ENCODE measurements at regions not wholly inside any gene's neighbourhood (a gene's known extent, or its start where the extent isn't known, plus 50 kb on each side); places are given as distances from the start of the nearest gene placed in this dataset.

DNA sequence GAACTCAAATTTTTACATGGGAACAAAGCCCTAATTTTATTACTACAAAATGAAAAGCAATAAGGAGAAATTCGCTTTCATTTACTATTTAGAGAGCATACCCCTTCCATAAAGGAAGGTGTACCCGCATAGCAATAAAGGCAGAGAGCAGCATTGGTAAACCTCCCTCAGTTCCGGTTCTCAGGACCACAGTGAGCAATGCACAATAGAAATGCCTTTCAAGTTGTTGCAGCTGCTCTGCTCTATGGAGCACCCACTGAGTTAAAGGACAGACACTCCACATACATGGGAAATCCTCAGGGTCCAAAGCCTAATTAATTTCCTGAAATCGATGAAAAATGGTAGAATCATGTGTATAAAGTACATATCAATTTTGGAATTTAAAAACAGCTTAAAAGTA, 89.9 kb upstream of the MPDZ start:
- no peak overlapping the region for H3K9ac ChIP-seq (ENCODE audit: control insufficient read depth, extremely low read depth, insufficient read depth, low read length)
- no peak for FAIRE-seq
- no peak for TF ChIP-seq EZH2 (IDR thresholded peaks at IDR 0.05; ENCODE audit: low read length)
- TF ChIP-seq, protein P1, sequence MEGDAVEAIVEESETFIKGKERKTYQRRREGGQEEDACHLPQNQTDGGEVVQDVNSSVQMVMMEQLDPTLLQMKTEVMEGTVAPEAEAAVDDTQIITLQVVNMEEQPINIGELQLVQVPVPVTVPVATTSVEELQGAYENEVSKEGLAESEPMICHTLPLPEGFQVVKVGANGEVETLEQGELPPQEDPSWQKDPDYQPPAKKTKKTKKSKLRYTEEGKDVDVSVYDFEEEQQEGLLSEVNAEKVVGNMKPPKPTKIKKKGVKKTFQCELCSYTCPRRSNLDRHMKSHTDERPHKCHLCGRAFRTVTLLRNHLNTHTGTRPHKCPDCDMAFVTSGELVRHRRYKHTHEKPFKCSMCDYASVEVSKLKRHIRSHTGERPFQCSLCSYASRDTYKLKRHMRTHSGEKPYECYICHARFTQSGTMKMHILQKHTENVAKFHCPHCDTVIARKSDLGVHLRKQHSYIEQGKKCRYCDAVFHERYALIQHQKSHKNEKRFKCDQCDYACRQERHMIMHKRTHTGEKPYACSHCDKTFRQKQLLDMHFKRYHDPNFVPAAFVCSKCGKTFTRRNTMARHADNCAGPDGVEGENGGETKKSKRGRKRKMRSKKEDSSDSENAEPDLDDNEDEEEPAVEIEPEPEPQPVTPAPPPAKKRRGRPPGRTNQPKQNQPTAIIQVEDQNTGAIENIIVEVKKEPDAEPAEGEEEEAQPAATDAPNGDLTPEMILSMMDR (optimal IDR thresholded peaks at IDR 0.05 in 1 of 3, IDR thresholded peaks at IDR 0.05 in 1 of 3, conservative IDR thresholded peaks at IDR 0.05 in 1 of 3; ENCODE audit: extremely low read depth in 1 of 3, insufficient read depth in 2 of 3, low read length in 3 of 3), result no peak
- no peaks in the 10 kb centered on the region for H3K79me2 ChIP-seq (ENCODE audit: control insufficient read depth, insufficient read depth, low read length)
- H3K36me3 ChIP-seq (ENCODE audit: control insufficient read depth in 2 of 2, extremely low read depth in 1 of 2, insufficient read depth in 2 of 2, low read length in 2 of 2), result no peaks in the 10 kb centered on the region
- dilution Hi-C loops (cut with MboI; ENCODE audit: extremely low pct_ligation_motif_present, low sequenced_read_pairs), result no loop called here
- no peaks in the 10 kb centered on the region for H3K27me3 ChIP-seq (ENCODE audit: control insufficient read depth, extremely low read depth, insufficient read depth, low read length)
- no peak overlapping the region for H2AFZ ChIP-seq (ENCODE audit: control insufficient read depth, low read length)
- no peak overlapping the region for H3K4me2 ChIP-seq (ENCODE audit: control insufficient read depth, extremely low read depth, insufficient read depth, low read depth, low read length)
- no peaks in the 10 kb centered on the region for H4K20me1 ChIP-seq (ENCODE audit: control insufficient read depth, extremely low read depth, insufficient read depth, low read length)
- no peaks in the 10 kb centered on the region for H3K9me3 ChIP-seq (ENCODE audit: control insufficient read depth, low read depth, low read length)
- no peaks in the 10 kb centered on the region for H3K4me1 ChIP-seq (ENCODE audit: control insufficient read depth, extremely low read depth, insufficient read depth, low read length)
- H3K9me1 ChIP-seq (ENCODE audit: control insufficient read depth, extremely low read depth, insufficient read depth, low read length), result no peaks in the 10 kb centered on the region
- no peak overlapping the region for H3K4me3 ChIP-seq (ENCODE audit: control insufficient read depth in 2 of 3, extremely low read depth in 1 of 3, insufficient read depth in 2 of 3, low read depth in 1 of 3, low read length in 3 of 3)
- H3K27ac ChIP-seq (ENCODE audit: control insufficient read depth, insufficient read depth, low read length), result no peak overlapping the region
- no peak for DNase-seq (ENCODE audit: low read depth, low spot score)

DNA sequence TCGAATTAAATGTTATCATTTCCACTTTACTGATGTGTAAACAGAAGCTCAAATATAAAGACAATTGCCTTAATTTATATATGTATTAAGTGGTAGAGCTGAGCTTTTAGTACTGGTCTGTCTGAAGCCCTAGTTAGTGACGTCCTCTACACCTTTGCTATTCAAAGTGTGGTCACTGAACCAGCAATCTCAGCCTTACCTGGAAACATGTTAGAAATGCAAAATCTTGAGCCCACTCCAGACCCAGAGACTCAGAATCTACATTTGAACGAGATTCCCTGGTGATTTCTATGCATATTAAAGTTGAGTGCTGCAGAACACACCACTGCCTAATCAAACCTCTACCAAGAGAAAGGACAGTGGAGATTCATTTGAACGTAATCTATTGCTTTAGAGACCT, 88.3 kb upstream of the MPDZ start:
- Histone ChIP-seq H3K79me2 (ENCODE audit: control insufficient read depth, insufficient read depth, low read length) (no peaks in the 10 kb centered on the region), H3K36me3 (ENCODE audit: control insufficient read depth in 2 of 2, extremely low read depth in 1 of 2, insufficient read depth in 2 of 2, low read length in 2 of 2) (no peaks in the 10 kb centered on the region), H3K9me1 (ENCODE audit: control insufficient read depth, extremely low read depth, insufficient read depth, low read length) (no peaks in the 10 kb centered on the region), H2AFZ (ENCODE audit: control insufficient read depth, low read length) (no peak overlapping the region), H3K27ac (ENCODE audit: control insufficient read depth, insufficient read depth, low read length) (no peak overlapping the region), H3K4me1 (ENCODE audit: control insufficient read depth, extremely low read depth, insufficient read depth, low read length) (no peaks in the 10 kb centered on the region), H4K20me1 (ENCODE audit: control insufficient read depth, extremely low read depth, insufficient read depth, low read length) (no peaks in the 10 kb centered on the region), H3K9ac (ENCODE audit: control insufficient read depth, extremely low read depth, insufficient read depth, low read length) (no peak overlapping the region), H3K4me3 (ENCODE audit: control insufficient read depth in 2 of 3, extremely low read depth in 1 of 3, insufficient read depth in 2 of 3, low read depth in 1 of 3, low read length in 3 of 3) (no peak overlapping the region), H3K9me3 (ENCODE audit: control insufficient read depth, low read depth, low read length) (no peaks in the 10 kb centered on the region), H3K4me2 (ENCODE audit: control insufficient read depth, extremely low read depth, insufficient read depth, low read depth, low read length) (no peak overlapping the region), H3K27me3 (ENCODE audit: control insufficient read depth, extremely low read depth, insufficient read depth, low read length) (no peaks in the 10 kb centered on the region)
- dilution Hi-C loops (cut with MboI; ENCODE audit: extremely low pct_ligation_motif_present, low sequenced_read_pairs), result no loop called here
- FAIRE-seq, result no peak
- TF ChIP-seq, protein P1 (optimal IDR thresholded peaks at IDR 0.05 in 1 of 3, IDR thresholded peaks at IDR 0.05 in 1 of 3, conservative IDR thresholded peaks at IDR 0.05 in 1 of 3; ENCODE audit: extremely low read depth in 1 of 3, insufficient read depth in 2 of 3, low read length in 3 of 3), result no peak
- no peak for TF ChIP-seq EZH2 (IDR thresholded peaks at IDR 0.05; ENCODE audit: low read length)
- no peak for DNase-seq (ENCODE audit: low read depth, low spot score)

All from keratinocyte (primary cell).